ENCODE measurements at regions not wholly inside any gene's neighbourhood (a gene's known extent, or its start where the extent isn't known, plus 50 kb on each side); places are given as distances from the start of the nearest gene placed in this dataset.

- no peak for TF ChIP-seq CTCF (IDR thresholded peaks at IDR 0.05; ENCODE audit: low read depth, low read length)
- no peak for DNase-seq (ENCODE audit: low read depth in 2 of 2)
- no peak overlapping the region for H3K4me3 ChIP-seq (replicated peaks in 1 of 2; ENCODE audit: low read depth in 2 of 2, low read length in 2 of 2)
Measured at GRCh38 chr11:70544067-70544773, 145.9 kb downstream of the CTTN start.

GRCh38 chr11:70544774-70545609 lies 146.7 kb downstream of the CTTN start:
- no peak overlapping the region for H3K4me3 ChIP-seq (replicated peaks in 1 of 2; ENCODE audit: low read depth in 2 of 2, low read length in 2 of 2)
- peak in 1 of 2 donors; percentile 8 for DNase-seq (ENCODE audit: low read depth in 2 of 2)
- TF ChIP-seq CTCF (IDR thresholded peaks at IDR 0.05; ENCODE audit: low read depth, low read length) = no peak

GRCh38 chr11:70545610-70545912 lies 147.2 kb downstream of the CTTN start:
- H3K4me3 ChIP-seq (replicated peaks in 1 of 2; ENCODE audit: low read depth in 2 of 2, low read length in 2 of 2) = no peak overlapping the region
- DNase-seq (ENCODE audit: low read depth in 2 of 2) = no peak
- TF ChIP-seq CTCF (IDR thresholded peaks at IDR 0.05; ENCODE audit: low read depth, low read length) = no peak

- no peak overlapping the region for H3K4me3 ChIP-seq (replicated peaks in 1 of 2; ENCODE audit: low read depth in 2 of 2, low read length in 2 of 2)
- DNase-seq (ENCODE audit: low read depth in 2 of 2) = no peak
- no peak for TF ChIP-seq CTCF (IDR thresholded peaks at IDR 0.05; ENCODE audit: low read depth, low read length)
Measured at GRCh38 chr11:70546191-70546940, 148.0 kb downstream of the CTTN start.

- H3K4me3 ChIP-seq (replicated peaks in 1 of 2; ENCODE audit: low read depth in 2 of 2, low read length in 2 of 2) = no peak overlapping the region
- no peak for DNase-seq (ENCODE audit: low read depth in 2 of 2)
- no peak for TF ChIP-seq CTCF (IDR thresholded peaks at IDR 0.05; ENCODE audit: low read depth, low read length)
Measured at GRCh38 chr11:70547386-70547785, 149.1 kb downstream of the CTTN start.

GRCh38 chr11:70547821-70548670 lies 149.7 kb downstream of the CTTN start:
- no peak for DNase-seq (ENCODE audit: low read depth in 2 of 2)
- TF ChIP-seq CTCF (IDR thresholded peaks at IDR 0.05; ENCODE audit: low read depth, low read length) = no peak

More at GRCh38 chr11:70547821-70548670, 149.7 kb downstream of the CTTN start:
- H3K4me3 ChIP-seq (replicated peaks in 1 of 2; ENCODE audit: low read depth in 2 of 2, low read length in 2 of 2) = no peak overlapping the region

All from cardiac fibroblast (primary cell).